ENCODE measurements at regions not wholly inside any gene's neighbourhood (a gene's known extent, or its start where the extent isn't known, plus 50 kb on each side); places are given as distances from the start of the nearest gene placed in this dataset.

DNA sequence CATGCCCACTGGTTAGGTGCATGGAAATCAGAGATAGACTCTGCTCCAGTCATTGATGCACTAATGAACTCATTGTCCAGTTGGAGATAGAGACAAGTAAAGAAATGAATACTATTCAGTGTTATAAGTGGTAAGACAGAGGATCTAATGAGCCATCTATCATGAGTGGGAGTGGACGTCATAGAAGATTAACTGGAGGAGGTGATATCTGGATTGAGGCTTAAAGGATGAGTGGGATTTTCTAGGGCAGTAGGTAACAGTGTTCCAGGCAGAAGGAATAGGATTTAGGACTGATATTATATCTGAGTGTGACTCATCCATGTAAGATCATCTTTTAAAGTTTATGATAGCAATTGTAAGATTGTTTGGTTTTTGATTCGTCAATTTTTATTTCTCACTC, 152.2 kb upstream of the CSNK1A1L start:
- H3F3A ChIP-seq (ENCODE audit: insufficient read depth, low read length): no peaks in the 10 kb centered on the region
- no peak overlapping the region for H3K4me3 ChIP-seq (ENCODE audit: low read depth, low read length, poor library complexity, severe bottlenecking)
- no peaks in the 10 kb centered on the region for H3K27me3 ChIP-seq (ENCODE audit: insufficient read depth, low read length)
- no peak overlapping the region for H3K27ac ChIP-seq (ENCODE audit: low read depth, low read length, poor library complexity, severe bottlenecking)
- no peak overlapping the region for H3K9ac ChIP-seq (ENCODE audit: low read length)
- H3K36me3 ChIP-seq (ENCODE audit: insufficient read depth, low read length): no peaks in the 10 kb centered on the region
- H3K4me2 ChIP-seq (ENCODE audit: low read length): no peak overlapping the region
- no peaks in the 10 kb centered on the region for H3K79me2 ChIP-seq (ENCODE audit: insufficient read depth, low read length)
- H3K4me1 ChIP-seq (ENCODE audit: insufficient read depth, low read length, severe bottlenecking): no peaks in the 10 kb centered on the region
- H2AFZ ChIP-seq (ENCODE audit: low read length): no peak overlapping the region
- TF ChIP-seq, protein P1, sequence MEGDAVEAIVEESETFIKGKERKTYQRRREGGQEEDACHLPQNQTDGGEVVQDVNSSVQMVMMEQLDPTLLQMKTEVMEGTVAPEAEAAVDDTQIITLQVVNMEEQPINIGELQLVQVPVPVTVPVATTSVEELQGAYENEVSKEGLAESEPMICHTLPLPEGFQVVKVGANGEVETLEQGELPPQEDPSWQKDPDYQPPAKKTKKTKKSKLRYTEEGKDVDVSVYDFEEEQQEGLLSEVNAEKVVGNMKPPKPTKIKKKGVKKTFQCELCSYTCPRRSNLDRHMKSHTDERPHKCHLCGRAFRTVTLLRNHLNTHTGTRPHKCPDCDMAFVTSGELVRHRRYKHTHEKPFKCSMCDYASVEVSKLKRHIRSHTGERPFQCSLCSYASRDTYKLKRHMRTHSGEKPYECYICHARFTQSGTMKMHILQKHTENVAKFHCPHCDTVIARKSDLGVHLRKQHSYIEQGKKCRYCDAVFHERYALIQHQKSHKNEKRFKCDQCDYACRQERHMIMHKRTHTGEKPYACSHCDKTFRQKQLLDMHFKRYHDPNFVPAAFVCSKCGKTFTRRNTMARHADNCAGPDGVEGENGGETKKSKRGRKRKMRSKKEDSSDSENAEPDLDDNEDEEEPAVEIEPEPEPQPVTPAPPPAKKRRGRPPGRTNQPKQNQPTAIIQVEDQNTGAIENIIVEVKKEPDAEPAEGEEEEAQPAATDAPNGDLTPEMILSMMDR (IDR thresholded peaks at IDR 0.05; ENCODE audit: low read length): no peak
- TF ChIP-seq EZH2 (IDR thresholded peaks at IDR 0.05; ENCODE audit: borderline replicate concordance, low read length): no peak
- no peaks in the 10 kb centered on the region for H3K9me3 ChIP-seq (ENCODE audit: low read length)
- no peaks in the 10 kb centered on the region for H3K9me2 ChIP-seq (ENCODE audit: low read depth, low read length)
- H4K20me1 ChIP-seq (ENCODE audit: insufficient read depth, low read length): no peaks in the 10 kb centered on the region

- H4K20me1 ChIP-seq (ENCODE audit: insufficient read depth, low read length): no peaks in the 10 kb centered on the region
- no peak for TF ChIP-seq EZH2 (IDR thresholded peaks at IDR 0.05; ENCODE audit: borderline replicate concordance, low read length)
- TF ChIP-seq, protein P1 (IDR thresholded peaks at IDR 0.05; ENCODE audit: low read length): no peak
- no peak overlapping the region for H3K9ac ChIP-seq (ENCODE audit: low read length)
- H3K27ac ChIP-seq (ENCODE audit: low read depth, low read length, poor library complexity, severe bottlenecking): no peak overlapping the region
- H3K9me2 ChIP-seq (ENCODE audit: low read depth, low read length): no peaks in the 10 kb centered on the region
- H3K79me2 ChIP-seq (ENCODE audit: insufficient read depth, low read length): no peaks in the 10 kb centered on the region
- no peak overlapping the region for H3K4me2 ChIP-seq (ENCODE audit: low read length)
- no peaks in the 10 kb centered on the region for H3K9me3 ChIP-seq (ENCODE audit: low read length)
- no peaks in the 10 kb centered on the region for H3K36me3 ChIP-seq (ENCODE audit: insufficient read depth, low read length)
- H2AFZ ChIP-seq (ENCODE audit: low read length): no peak overlapping the region
- no peaks in the 10 kb centered on the region for H3K4me1 ChIP-seq (ENCODE audit: insufficient read depth, low read length, severe bottlenecking)
- H3K27me3 ChIP-seq (ENCODE audit: insufficient read depth, low read length): no peaks in the 10 kb centered on the region
- no peak overlapping the region for H3K4me3 ChIP-seq (ENCODE audit: low read depth, low read length, poor library complexity, severe bottlenecking)
- no peaks in the 10 kb centered on the region for H3F3A ChIP-seq (ENCODE audit: insufficient read depth, low read length)
These were observed 151.6 kb upstream of the CSNK1A1L start for GRCh38 chr13:37257051-37257450.

DNA sequence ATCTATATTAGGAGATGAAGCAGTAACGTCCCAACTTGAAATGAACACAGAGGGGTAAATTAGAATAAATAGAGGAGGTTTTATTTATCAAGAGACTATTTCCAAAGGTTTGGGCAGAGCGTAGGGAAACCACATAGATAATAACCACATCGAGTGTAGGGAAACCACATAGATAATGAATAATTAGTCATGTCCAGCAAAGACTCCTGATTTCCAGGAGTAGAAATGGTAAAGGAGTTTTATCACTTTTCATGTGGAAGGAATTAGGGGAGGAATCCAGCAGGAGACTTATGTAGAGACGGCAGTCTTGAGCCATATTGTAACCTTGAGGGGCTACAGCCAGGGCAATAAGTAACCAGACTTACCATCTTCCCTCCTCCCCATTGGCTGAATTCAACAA, 136.3 kb upstream of the CSNK1A1L start:
- H3K79me2 ChIP-seq (ENCODE audit: insufficient read depth, low read length): no peaks in the 10 kb centered on the region
- TF ChIP-seq, protein P1 (IDR thresholded peaks at IDR 0.05; ENCODE audit: low read length): no peak
- no peak for TF ChIP-seq EZH2 (IDR thresholded peaks at IDR 0.05; ENCODE audit: borderline replicate concordance, low read length)
- no peak overlapping the region for H3K9ac ChIP-seq (ENCODE audit: low read length)
- no peaks in the 10 kb centered on the region for H4K20me1 ChIP-seq (ENCODE audit: insufficient read depth, low read length)
- no peaks in the 10 kb centered on the region for H3K4me1 ChIP-seq (ENCODE audit: insufficient read depth, low read length, severe bottlenecking)
- H3K9me2 ChIP-seq (ENCODE audit: low read depth, low read length): no peaks in the 10 kb centered on the region
- H3K27ac ChIP-seq (ENCODE audit: low read depth, low read length, poor library complexity, severe bottlenecking): no peak overlapping the region
- no peak overlapping the region for H2AFZ ChIP-seq (ENCODE audit: low read length)
- no peaks in the 10 kb centered on the region for H3K9me3 ChIP-seq (ENCODE audit: low read length)
- H3K27me3 ChIP-seq (ENCODE audit: insufficient read depth, low read length): no peaks in the 10 kb centered on the region
- no peaks in the 10 kb centered on the region for H3F3A ChIP-seq (ENCODE audit: insufficient read depth, low read length)
- no peak overlapping the region for H3K4me3 ChIP-seq (ENCODE audit: low read depth, low read length, poor library complexity, severe bottlenecking)
- H3K4me2 ChIP-seq (ENCODE audit: low read length): no peak overlapping the region
- no peaks in the 10 kb centered on the region for H3K36me3 ChIP-seq (ENCODE audit: insufficient read depth, low read length)
